Gastrocnemius medialis (tissue), 4 donors: ENCODE measurements at regions not wholly inside any gene's neighbourhood (a gene's known extent, or its start where the extent isn't known, plus 50 kb on each side); places are given as distances from the start of the nearest gene placed in this dataset.

Experiments used
- ATAC-seq, 2 donors: fragments of 150-250 bp; one replicate each; pipeline ENCODE4 v1.9.1; 2016
- DNase-seq, 2 donors: peaks; one replicate each; pipeline ENCODE4 v3.0.0-alpha.2; 2019
- H3K27ac ChIP-seq, 4 donors: fragments of 200-600 bp; sonication (generic); 1 replicate in 1 of 4; 2 replicates in 3 of 4; pipeline ENCODE4 v1.5.1; 2016 to 2018; ENCODE audit warnings: mild to moderate bottlenecking in 2 of 4, moderate library complexity in 1 of 4
- H3K27me3 ChIP-seq, 3 donors: fragments of 200-600 bp; sonication (generic) in 2 of 3; 1 replicate in 1 of 3; 2 replicates in 2 of 3; pipeline versions ENCODE4 v1.5.1 to v1.6.0; 2016 to 2019; ENCODE audit warnings: mild to moderate bottlenecking in 1 of 3, moderate library complexity in 1 of 3
- H3K36me3 ChIP-seq, 2 donors: fragments of 200-600 bp; sonication (generic) in 1 of 2; one replicate each; pipeline ENCODE4 v1.5.1; 2017 to 2018
- H3K4me1 ChIP-seq, 2 donors: fragments of 200-600 bp; sonication (generic) in 1 of 2; one replicate each; pipeline ENCODE4 v1.5.1; 2016 to 2017; ENCODE audit warnings: mild to moderate bottlenecking in 2 of 2
- H3K4me3 ChIP-seq, 4 donors: fragments of 200-600 bp; sonication (generic) in 3 of 4; 1 replicate in 1 of 4; 2 replicates in 3 of 4; pipeline ENCODE4 v1.5.1; 2016 to 2019; ENCODE audit warnings: mild to moderate bottlenecking in 2 of 4
- H3K9me3 ChIP-seq, 3 donors: fragments of 200-600 bp; sonication (generic) in 2 of 3; 1 replicate in 1 of 3; 2 replicates in 2 of 3; pipeline ENCODE4 v1.5.1; 2016 to 2019
- POLR2A ChIP-seq, 2 donors: fragments of 450-650 bp; IDR thresholded peaks; one replicate each; pipeline ENCODE4 v1.6.1; 2017; ENCODE audit warnings: antibody characterized with exemption in 2 of 2, mild to moderate bottlenecking in 2 of 2, moderate library complexity in 2 of 2
- in situ Hi-C, 4 donors: fragments of 200-750 bp; cut with MboI; loops; one replicate each; pipeline versions ENCODE4 v1.15.0 to v1.8.0; 2017; ENCODE audit warnings: low sequenced_read_pairs in 4 of 4
- intact Hi-C: fragments of 100-400 bp; cut with DNase I; formaldehyde crosslinking; loops from one replicate; pipeline ENCODE4 v1.15.1; 2023; ENCODE audit warnings: low total_unique reads
- TF ChIP-seq, protein P1 (sequence below), 5 experiments: fragments of 450-650 bp in 3 of 5; fragments of 200-600 bp in 2 of 5; sonication (generic) in 2 of 5; IDR thresholded peaks in 4 of 5; conservative IDR thresholded peaks in 1 of 5; 1 replicate in 4 of 5; 2 replicates in 1 of 5; pipeline ENCODE4 v1.5.1; 2016 to 2019; ENCODE audit warnings: antibody characterized with exemption in 5 of 5, mild to moderate bottlenecking in 3 of 5, moderate library complexity in 3 of 5

DNA sequence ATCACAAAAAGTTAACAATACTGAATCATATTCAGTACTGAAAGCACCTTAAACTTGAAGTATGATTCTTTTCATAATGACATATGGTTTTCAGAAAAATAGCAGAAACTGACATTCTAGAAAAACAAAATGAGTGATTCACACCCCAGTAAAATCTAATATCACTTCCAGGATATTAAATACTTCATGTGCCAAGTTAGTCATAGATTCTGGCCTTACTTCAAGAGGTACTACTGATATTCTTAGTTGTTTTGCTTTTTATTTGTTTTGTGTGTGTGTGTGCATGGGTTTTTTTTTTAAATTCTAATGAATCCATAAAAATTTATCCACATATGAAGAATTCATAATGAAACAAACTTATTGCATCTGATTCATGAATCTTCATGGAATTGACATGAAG, 207.9 kb upstream of the UFM1 start:
- TF ChIP-seq, protein P1, sequence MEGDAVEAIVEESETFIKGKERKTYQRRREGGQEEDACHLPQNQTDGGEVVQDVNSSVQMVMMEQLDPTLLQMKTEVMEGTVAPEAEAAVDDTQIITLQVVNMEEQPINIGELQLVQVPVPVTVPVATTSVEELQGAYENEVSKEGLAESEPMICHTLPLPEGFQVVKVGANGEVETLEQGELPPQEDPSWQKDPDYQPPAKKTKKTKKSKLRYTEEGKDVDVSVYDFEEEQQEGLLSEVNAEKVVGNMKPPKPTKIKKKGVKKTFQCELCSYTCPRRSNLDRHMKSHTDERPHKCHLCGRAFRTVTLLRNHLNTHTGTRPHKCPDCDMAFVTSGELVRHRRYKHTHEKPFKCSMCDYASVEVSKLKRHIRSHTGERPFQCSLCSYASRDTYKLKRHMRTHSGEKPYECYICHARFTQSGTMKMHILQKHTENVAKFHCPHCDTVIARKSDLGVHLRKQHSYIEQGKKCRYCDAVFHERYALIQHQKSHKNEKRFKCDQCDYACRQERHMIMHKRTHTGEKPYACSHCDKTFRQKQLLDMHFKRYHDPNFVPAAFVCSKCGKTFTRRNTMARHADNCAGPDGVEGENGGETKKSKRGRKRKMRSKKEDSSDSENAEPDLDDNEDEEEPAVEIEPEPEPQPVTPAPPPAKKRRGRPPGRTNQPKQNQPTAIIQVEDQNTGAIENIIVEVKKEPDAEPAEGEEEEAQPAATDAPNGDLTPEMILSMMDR (IDR thresholded peaks at IDR 0.05 in 4 of 5, conservative IDR thresholded peaks at IDR 0.05 in 1 of 5), result no peak
- no peak for TF ChIP-seq POLR2A (IDR thresholded peaks at IDR 0.05)
- Histone ChIP-seq H3K27me3 (no peaks in the 10 kb centered on the region), H3K36me3 (no peaks in the 10 kb centered on the region), H3K4me3 (no peak overlapping the region), H3K4me1 (no peaks in the 10 kb centered on the region), H3K9me3 (no peaks in the 10 kb centered on the region), H3K27ac (no peak overlapping the region)
- DNase-seq, result no peak
- no peak for ATAC-seq
- intact Hi-C loops, result no loop called here
- in situ Hi-C loops, result no loop called here

DNA sequence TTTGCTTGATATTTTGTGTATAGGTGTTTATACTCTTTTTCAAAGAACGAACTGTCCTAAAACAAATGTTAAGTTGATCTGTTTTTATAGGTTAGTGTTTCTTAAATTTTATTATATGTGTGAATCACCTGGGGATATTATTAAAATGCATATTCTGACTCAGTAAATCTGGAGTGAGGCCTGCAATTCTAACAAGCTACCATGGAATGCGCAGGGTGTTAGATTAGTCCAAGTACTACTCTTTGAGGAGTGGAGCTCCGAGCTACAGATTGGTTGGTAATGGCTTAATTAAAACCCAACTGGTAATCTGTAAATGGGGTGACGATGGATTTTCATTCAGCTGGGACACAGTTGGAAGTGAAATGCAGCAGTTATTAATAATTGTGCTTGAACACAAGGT, 214.1 kb upstream of the UFM1 start:
- intact Hi-C loops (no loop called here), in situ Hi-C loops (no loop called here)
- Histone ChIP-seq H3K27ac (no peak overlapping the region), H3K4me3 (no peak overlapping the region), H3K36me3 (no peaks in the 10 kb centered on the region), H3K4me1 (no peaks in the 10 kb centered on the region), H3K27me3 (no peaks in the 10 kb centered on the region), H3K9me3 (no peaks in the 10 kb centered on the region)
- ATAC-seq (no peak), DNase-seq (no peak)
- TF ChIP-seq, protein P1 (IDR thresholded peaks at IDR 0.05 in 4 of 5, conservative IDR thresholded peaks at IDR 0.05 in 1 of 5), result no peak
- TF ChIP-seq POLR2A (IDR thresholded peaks at IDR 0.05), result no peak

DNA sequence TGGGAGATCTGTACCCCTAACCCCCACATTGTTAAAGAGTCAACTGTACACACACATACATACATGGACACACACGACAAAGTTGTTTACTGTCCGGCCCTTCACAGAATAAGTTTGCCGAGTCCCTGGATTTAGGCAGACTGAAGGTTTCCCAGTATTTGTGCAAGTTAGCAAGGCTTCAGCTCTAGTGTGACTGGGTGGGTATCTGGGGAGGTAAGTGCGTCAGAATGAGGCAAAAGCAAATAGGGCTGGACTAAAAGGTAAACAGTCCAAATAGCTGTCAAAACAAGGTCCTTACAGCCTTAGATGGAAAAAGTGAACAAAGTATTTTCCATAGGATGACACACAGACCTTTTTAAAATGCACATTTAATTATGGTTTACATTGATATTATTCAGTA, 228.4 kb upstream of the UFM1 start:
- no peaks in the 10 kb centered on the region for H3K27me3 ChIP-seq
- H3K27ac ChIP-seq, result no peak overlapping the region
- H3K4me1 ChIP-seq, result peaks cover 0 to 9% of the 10 kb centered on the region in 2 donors
- intact Hi-C loops (no loop called here), in situ Hi-C loops (no loop called here)
- no peak overlapping the region for H3K4me3 ChIP-seq
- ATAC-seq, result no peak
- DNase-seq, result no peak
- H3K9me3 ChIP-seq, result no peaks in the 10 kb centered on the region
- H3K36me3 ChIP-seq, result no peaks in the 10 kb centered on the region
- TF ChIP-seq, protein P1 (IDR thresholded peaks at IDR 0.05 in 4 of 5, conservative IDR thresholded peaks at IDR 0.05 in 1 of 5), result no peak
- no peak for TF ChIP-seq POLR2A (IDR thresholded peaks at IDR 0.05)

DNA sequence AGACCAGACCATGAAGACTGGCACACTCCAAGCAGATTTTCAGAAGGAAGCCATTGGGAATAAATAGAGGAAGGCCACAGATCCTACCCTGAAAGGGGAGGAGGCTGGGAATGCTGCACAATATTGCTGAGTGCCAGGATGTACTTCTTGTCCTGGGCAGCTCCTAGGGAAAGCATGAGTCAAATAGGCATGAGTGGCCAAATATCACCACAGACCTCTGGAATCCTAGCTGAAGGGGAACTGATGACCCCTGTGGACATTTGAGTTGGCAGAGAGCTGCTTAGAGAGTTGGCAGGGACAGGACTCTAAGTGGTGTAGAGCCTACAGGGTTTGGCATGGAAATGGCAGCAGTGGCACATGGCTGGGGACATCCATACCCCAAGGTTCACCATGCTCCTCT, 234.3 kb upstream of the TRPC4 start:
- ATAC-seq (no peak), DNase-seq (no peak)
- Histone ChIP-seq H3K9me3 (no peaks in the 10 kb centered on the region), H3K4me3 (no peak overlapping the region), H3K27ac (no peak overlapping the region), H3K36me3 (no peaks in the 10 kb centered on the region), H3K4me1 (no peaks in the 10 kb centered on the region), H3K27me3 (no peaks in the 10 kb centered on the region)
- TF ChIP-seq POLR2A (IDR thresholded peaks at IDR 0.05), result no peak
- TF ChIP-seq, protein P1 (IDR thresholded peaks at IDR 0.05 in 4 of 5, conservative IDR thresholded peaks at IDR 0.05 in 1 of 5), result no peak
- in situ Hi-C loops (no loop called here), intact Hi-C loops (no loop called here)

DNA sequence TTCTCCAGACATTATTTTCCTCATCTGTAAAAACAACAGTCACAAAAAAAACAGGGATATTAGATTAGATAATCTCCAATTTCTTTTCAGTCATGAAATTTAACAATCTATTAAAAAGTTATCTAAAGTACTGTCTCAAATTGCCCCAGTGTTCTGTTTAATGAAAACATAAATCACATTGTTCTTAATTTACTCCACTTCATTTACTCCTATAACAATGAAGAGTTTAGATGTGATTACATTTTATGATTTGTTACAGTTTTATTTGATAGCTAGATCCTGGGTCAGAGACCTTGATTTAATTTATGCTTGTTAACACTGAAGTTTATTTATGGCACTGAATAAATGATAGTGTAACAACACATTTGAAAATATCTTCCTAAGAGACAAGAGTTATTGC, 230.2 kb upstream of the TRPC4 start:
- Histone ChIP-seq H3K27me3 (no peaks in the 10 kb centered on the region), H3K4me1 (no peaks in the 10 kb centered on the region), H3K36me3 (no peaks in the 10 kb centered on the region), H3K4me3 (no peak overlapping the region), H3K9me3 (no peaks in the 10 kb centered on the region), H3K27ac (no peak overlapping the region)
- in situ Hi-C loops, result no loop called here
- TF ChIP-seq, protein P1 (IDR thresholded peaks at IDR 0.05 in 4 of 5, conservative IDR thresholded peaks at IDR 0.05 in 1 of 5), result no peak
- TF ChIP-seq POLR2A (IDR thresholded peaks at IDR 0.05), result no peak
- DNase-seq, result no peak
- intact Hi-C loops, result no loop called here
- no peak for ATAC-seq
